ENCODE measurements at regions not wholly inside any gene's neighbourhood (a gene's known extent, or its start where the extent isn't known, plus 50 kb on each side); places are given as distances from the start of the nearest gene placed in this dataset.

DNA sequence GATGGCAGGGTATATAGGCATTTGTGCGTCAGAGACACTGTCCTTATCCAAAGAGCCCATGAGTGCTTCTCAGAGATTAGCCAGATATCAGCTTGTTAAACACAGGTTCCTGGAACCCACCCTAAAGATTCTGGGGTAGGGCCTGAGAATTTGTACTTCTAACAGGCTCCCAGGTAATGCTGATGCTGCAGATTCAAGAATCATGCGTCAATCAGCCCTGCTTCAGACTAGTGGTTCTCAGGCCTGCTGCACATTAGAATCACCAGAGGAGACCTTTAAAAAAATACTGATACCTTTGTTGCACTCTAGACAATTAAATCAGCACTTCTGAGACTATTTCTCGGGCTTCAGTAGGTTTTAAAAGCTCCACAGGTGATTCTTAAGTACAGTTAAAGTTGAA is 369.5 kb downstream of the MFSD1 start:
- Histone ChIP-seq H3K36me3 (ENCODE audit: insufficient read depth, low read length) (no peaks in the 10 kb centered on the region), H4K20me1 (ENCODE audit: insufficient read depth, low read length) (no peaks in the 10 kb centered on the region), H3K27ac (ENCODE audit: low read depth, low read length) (no peak overlapping the region), H3K27me3 (ENCODE audit: insufficient read depth, low read length) (no peaks in the 10 kb centered on the region), H3K79me2 (ENCODE audit: insufficient read depth, low read length) (no peaks in the 10 kb centered on the region), H3K9me3 (ENCODE audit: low read depth, low read length) (no peaks in the 10 kb centered on the region), H3K4me1 (ENCODE audit: insufficient read depth, low read length) (peaks cover 17% of the 10 kb centered on the region), H3K4me2 (ENCODE audit: insufficient read depth, low read length) (no peak overlapping the region), H2AFZ (ENCODE audit: low read length) (no peak overlapping the region), H3K4me3 (ENCODE audit: insufficient read depth, low read length) (no peak overlapping the region)
- TF ChIP-seq, protein P1, sequence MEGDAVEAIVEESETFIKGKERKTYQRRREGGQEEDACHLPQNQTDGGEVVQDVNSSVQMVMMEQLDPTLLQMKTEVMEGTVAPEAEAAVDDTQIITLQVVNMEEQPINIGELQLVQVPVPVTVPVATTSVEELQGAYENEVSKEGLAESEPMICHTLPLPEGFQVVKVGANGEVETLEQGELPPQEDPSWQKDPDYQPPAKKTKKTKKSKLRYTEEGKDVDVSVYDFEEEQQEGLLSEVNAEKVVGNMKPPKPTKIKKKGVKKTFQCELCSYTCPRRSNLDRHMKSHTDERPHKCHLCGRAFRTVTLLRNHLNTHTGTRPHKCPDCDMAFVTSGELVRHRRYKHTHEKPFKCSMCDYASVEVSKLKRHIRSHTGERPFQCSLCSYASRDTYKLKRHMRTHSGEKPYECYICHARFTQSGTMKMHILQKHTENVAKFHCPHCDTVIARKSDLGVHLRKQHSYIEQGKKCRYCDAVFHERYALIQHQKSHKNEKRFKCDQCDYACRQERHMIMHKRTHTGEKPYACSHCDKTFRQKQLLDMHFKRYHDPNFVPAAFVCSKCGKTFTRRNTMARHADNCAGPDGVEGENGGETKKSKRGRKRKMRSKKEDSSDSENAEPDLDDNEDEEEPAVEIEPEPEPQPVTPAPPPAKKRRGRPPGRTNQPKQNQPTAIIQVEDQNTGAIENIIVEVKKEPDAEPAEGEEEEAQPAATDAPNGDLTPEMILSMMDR (IDR thresholded peaks at IDR 0.05; ENCODE audit: extremely low read depth, low read depth, low read length) = no peak
- no peak for DNase-seq (ENCODE audit: insufficient read length, low spot score, missing footprints)

DNA sequence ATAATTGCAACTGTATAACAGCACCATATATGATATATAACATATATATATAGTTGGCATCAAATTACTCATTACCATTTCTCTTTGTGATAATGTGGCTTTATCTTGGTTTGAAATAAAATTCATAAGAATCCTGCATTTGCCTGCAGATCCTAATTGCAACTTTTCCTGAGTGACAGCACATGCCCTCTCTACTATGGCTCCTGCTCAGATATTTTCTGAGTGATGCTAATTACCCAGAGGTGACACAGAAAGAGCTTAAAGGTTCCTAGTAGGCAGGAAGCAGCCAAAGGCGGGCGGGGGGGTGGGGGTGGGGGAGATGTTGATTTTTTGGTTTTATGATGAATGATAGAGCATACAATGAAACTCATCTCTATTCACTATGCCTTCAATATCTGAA is 370.6 kb downstream of the MFSD1 start:
- no peak overlapping the region for H2AFZ ChIP-seq (ENCODE audit: low read length)
- no peaks in the 10 kb centered on the region for H3K9me3 ChIP-seq (ENCODE audit: low read depth, low read length)
- H4K20me1 ChIP-seq (ENCODE audit: insufficient read depth, low read length) = no peaks in the 10 kb centered on the region
- no peaks in the 10 kb centered on the region for H3K36me3 ChIP-seq (ENCODE audit: insufficient read depth, low read length)
- no peak overlapping the region for H3K4me3 ChIP-seq (ENCODE audit: insufficient read depth, low read length)
- H3K4me2 ChIP-seq (ENCODE audit: insufficient read depth, low read length) = no peak overlapping the region
- H3K27ac ChIP-seq (ENCODE audit: low read depth, low read length) = no peak overlapping the region
- H3K79me2 ChIP-seq (ENCODE audit: insufficient read depth, low read length) = no peaks in the 10 kb centered on the region
- DNase-seq (ENCODE audit: insufficient read length, low spot score, missing footprints) = no peak
- TF ChIP-seq, protein P1 (IDR thresholded peaks at IDR 0.05; ENCODE audit: extremely low read depth, low read depth, low read length) = no peak
- H3K4me1 ChIP-seq (ENCODE audit: insufficient read depth, low read length) = peaks cover 17% of the 10 kb centered on the region
- no peaks in the 10 kb centered on the region for H3K27me3 ChIP-seq (ENCODE audit: insufficient read depth, low read length)

DNA sequence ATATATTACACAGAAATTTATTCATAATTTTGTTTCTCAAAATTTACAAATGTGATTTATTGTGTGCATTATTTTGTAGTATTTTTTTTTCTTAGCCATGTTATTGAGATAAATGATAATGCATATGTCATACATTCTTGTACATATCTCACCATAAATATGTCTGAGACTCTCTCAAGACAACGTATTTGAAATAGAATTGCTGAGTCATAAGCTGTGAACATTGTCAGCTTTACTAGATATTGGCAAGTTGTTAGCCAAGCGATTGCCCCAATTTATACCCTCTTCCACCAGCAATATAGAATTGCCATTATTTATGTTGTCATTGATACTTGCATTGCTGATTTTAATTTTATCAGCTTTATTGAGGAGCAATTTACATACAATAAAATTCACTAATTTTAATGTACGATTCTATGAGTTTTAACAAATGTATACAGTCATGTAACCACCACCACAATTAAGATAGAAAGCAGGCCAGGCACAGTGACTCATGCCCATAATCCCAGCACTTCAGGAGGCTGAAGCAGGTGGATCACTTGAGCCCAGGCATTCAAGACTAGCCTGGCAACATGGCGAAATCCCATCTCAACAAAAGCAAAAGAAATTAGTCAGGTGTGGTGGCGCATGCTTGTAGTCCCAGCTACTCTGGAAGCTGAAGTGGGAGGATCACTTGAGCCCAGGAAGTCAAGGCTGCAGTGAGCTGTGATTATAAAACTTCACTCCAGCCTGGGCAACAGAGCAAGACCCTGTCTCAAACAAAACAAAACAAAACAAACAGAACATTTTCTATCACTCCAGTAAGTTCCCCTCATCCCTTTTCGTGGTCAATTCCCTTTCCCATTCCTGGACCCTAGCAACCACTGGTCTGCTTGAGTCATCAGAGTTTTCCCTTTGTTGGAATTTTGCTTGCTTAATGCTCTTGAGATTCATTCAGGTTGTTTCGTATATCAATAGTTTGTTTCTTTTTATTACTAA is 373.1 kb downstream of the MFSD1 start:
- no peaks in the 10 kb centered on the region for H3K27me3 ChIP-seq (ENCODE audit: insufficient read depth, low read length)
- no peak overlapping the region for H2AFZ ChIP-seq (ENCODE audit: low read length)
- H3K4me1 ChIP-seq (ENCODE audit: insufficient read depth, low read length) = peaks cover 11% of the 10 kb centered on the region
- no peak overlapping the region for H3K4me3 ChIP-seq (ENCODE audit: insufficient read depth, low read length)
- no peaks in the 10 kb centered on the region for H3K36me3 ChIP-seq (ENCODE audit: insufficient read depth, low read length)
- H4K20me1 ChIP-seq (ENCODE audit: insufficient read depth, low read length) = no peaks in the 10 kb centered on the region
- TF ChIP-seq, protein P1 (IDR thresholded peaks at IDR 0.05; ENCODE audit: extremely low read depth, low read depth, low read length) = no peak
- H3K4me2 ChIP-seq (ENCODE audit: insufficient read depth, low read length) = no peak overlapping the region
- no peaks in the 10 kb centered on the region for H3K79me2 ChIP-seq (ENCODE audit: insufficient read depth, low read length)
- no peak for DNase-seq (ENCODE audit: insufficient read length, low spot score, missing footprints)
- H3K27ac ChIP-seq (ENCODE audit: low read depth, low read length) = no peak overlapping the region
- no peaks in the 10 kb centered on the region for H3K9me3 ChIP-seq (ENCODE audit: low read depth, low read length)

DNA sequence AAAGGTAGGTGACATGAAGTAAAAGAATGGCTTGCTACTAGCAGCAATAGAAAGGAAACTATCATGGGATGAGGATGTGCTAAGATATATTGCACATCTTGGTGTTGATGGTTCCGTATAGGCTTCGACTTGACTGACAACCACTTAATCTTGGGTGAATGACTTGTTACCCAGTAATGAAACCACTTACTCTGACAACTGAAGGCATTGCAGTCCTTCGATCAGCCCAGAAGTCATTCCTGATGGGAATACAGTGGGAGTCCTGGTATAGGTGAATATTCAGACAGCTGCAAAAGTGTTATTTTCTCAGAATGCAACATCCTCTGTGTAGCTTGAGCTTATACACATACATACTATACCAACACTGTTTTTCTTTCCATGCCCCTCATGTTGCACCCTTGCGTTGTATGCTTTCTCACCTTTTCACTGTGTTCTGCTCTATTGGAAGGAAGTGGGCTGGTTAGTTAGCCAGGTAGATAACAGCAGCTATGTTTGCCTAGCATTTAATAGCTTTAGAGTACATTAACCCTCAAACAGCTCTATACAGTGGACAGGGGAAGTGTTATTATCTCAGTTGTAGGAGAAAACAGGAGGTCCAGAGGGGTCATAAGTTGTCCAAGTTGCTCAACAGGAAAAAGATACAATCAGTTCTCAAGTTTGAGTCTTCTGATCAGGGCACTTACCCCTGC is 376.5 kb downstream of the MFSD1 start:
- H4K20me1 ChIP-seq (ENCODE audit: insufficient read depth, low read length) = no peaks in the 10 kb centered on the region
- no peaks in the 10 kb centered on the region for H3K36me3 ChIP-seq (ENCODE audit: insufficient read depth, low read length)
- H3K9me3 ChIP-seq (ENCODE audit: low read depth, low read length) = no peaks in the 10 kb centered on the region
- no peak overlapping the region for H2AFZ ChIP-seq (ENCODE audit: low read length)
- no peak overlapping the region for H3K27ac ChIP-seq (ENCODE audit: low read depth, low read length)
- no peaks in the 10 kb centered on the region for H3K27me3 ChIP-seq (ENCODE audit: insufficient read depth, low read length)
- DNase-seq (ENCODE audit: insufficient read length, low spot score, missing footprints) = no peak
- TF ChIP-seq, protein P1 (IDR thresholded peaks at IDR 0.05; ENCODE audit: extremely low read depth, low read depth, low read length) = no peak
- no peaks in the 10 kb centered on the region for H3K79me2 ChIP-seq (ENCODE audit: insufficient read depth, low read length)
- no peaks in the 10 kb centered on the region for H3K4me1 ChIP-seq (ENCODE audit: insufficient read depth, low read length)
- no peak overlapping the region for H3K4me2 ChIP-seq (ENCODE audit: insufficient read depth, low read length)
- no peak overlapping the region for H3K4me3 ChIP-seq (ENCODE audit: insufficient read depth, low read length)

Measured in osteoblast (primary cell).